WERI-Rb-1 (cell line): ENCODE measurements at regions not wholly inside any gene's neighbourhood (a gene's known extent, or its start where the extent isn't known, plus 50 kb on each side); places are given as distances from the start of the nearest gene placed in this dataset.

Experiments
- DNase-seq: peaks from one replicate; pipeline ENCODE4 v3.0.0-alpha.2; 2020
- H3K27ac ChIP-seq: fragments of 250-450 bp; sonication (Bioruptor Pico); 2 replicates; pipeline ENCODE4 v1.5.1; 2020; ENCODE audit warnings: mild to moderate bottlenecking, moderate library complexity
- H3K27me3 ChIP-seq: fragments of 250-450 bp; sonication (Bioruptor Pico); 2 replicates; pipeline ENCODE4 v1.5.1; 2021; ENCODE audit warnings: mild to moderate bottlenecking, low read depth, moderate library complexity; ENCODE audit not compliant: insufficient read depth, severe bottlenecking
- H3K36me3 ChIP-seq: fragments of 250-450 bp; sonication (Bioruptor Pico); 2 replicates; pipeline ENCODE4 v1.5.1; 2020; ENCODE audit warnings: mild to moderate bottlenecking, moderate library complexity
- H3K4me3 ChIP-seq: 2 replicates; pipeline ENCODE4 v1.5.1; 2011; ENCODE audit warnings: low read depth, mild to moderate bottlenecking, control low read depth, low read length
- H3K9me3 ChIP-seq: fragments of 250-450 bp; sonication (Bioruptor Pico); 2 replicates; pipeline ENCODE4 v1.5.1; 2021; ENCODE audit warnings: mild to moderate bottlenecking, moderate library complexity; ENCODE audit not compliant: severe bottlenecking
- CTCF ChIP-seq: IDR thresholded peaks from 2 replicates; pipeline ENCODE4 v1.5.1; 2011; ENCODE audit warnings: low read depth, mild to moderate bottlenecking, control low read depth, inconsistent platforms, low read length

- DNase-seq: no peak
- TF ChIP-seq CTCF: no peak
- H3K4me3 ChIP-seq: no peak overlapping the region
- H3K27ac ChIP-seq: no peak overlapping the region
- no peaks in the 10 kb centered on the region for H3K27me3 ChIP-seq
- no peaks in the 10 kb centered on the region for H3K9me3 ChIP-seq
- H3K36me3 ChIP-seq: no peaks in the 10 kb centered on the region
Measured at GRCh38 chr4:81666491-81666890, 194.8 kb upstream of the RASGEF1B start.

- H3K27ac ChIP-seq: no peak overlapping the region
- H3K27me3 ChIP-seq: no peaks in the 10 kb centered on the region
- TF ChIP-seq CTCF: no peak
- H3K36me3 ChIP-seq: no peaks in the 10 kb centered on the region
- no peaks in the 10 kb centered on the region for H3K9me3 ChIP-seq
- no peak for DNase-seq
- H3K4me3 ChIP-seq: no peak overlapping the region
Measured at GRCh38 chr4:81665649-81666048, 193.9 kb upstream of the RASGEF1B start.

- no peak for TF ChIP-seq CTCF
- Histone ChIP-seq H3K9me3 (no peaks in the 10 kb centered on the region), H3K27ac (no peak overlapping the region), H3K4me3 (no peak overlapping the region), H3K27me3 (no peaks in the 10 kb centered on the region), H3K36me3 (no peaks in the 10 kb centered on the region)
- DNase-seq: no peak
Measured at GRCh38 chr4:81665045-81665444, 193.3 kb upstream of the RASGEF1B start.

GRCh38 chr4:81664079-81664478, 192.4 kb upstream of the RASGEF1B start:
- H3K9me3 ChIP-seq: peaks cover 1% of the 10 kb centered on the region
- no peak for DNase-seq
- H3K27me3 ChIP-seq: no peaks in the 10 kb centered on the region
- no peak for TF ChIP-seq CTCF
- H3K27ac ChIP-seq: no peak overlapping the region
- no peaks in the 10 kb centered on the region for H3K36me3 ChIP-seq
- no peak overlapping the region for H3K4me3 ChIP-seq

GRCh38 chr4:81663368-81663767, 191.7 kb upstream of the RASGEF1B start:
- peaks cover 3% of the 10 kb centered on the region for H3K9me3 ChIP-seq
- no peak for TF ChIP-seq CTCF
- no peak overlapping the region for H3K4me3 ChIP-seq
- no peaks in the 10 kb centered on the region for H3K36me3 ChIP-seq
- H3K27ac ChIP-seq: no peak overlapping the region
- no peaks in the 10 kb centered on the region for H3K27me3 ChIP-seq
- DNase-seq: no peak

- no peak for DNase-seq
- TF ChIP-seq CTCF: no peak
- no peaks in the 10 kb centered on the region for H3K27me3 ChIP-seq
Measured at GRCh38 chr4:81659051-81659450, 187.3 kb upstream of the RASGEF1B start.

More at GRCh38 chr4:81659051-81659450, 187.3 kb upstream of the RASGEF1B start:
- H3K9me3 ChIP-seq: peaks cover 3% of the 10 kb centered on the region
- H3K27ac ChIP-seq: no peak overlapping the region
- H3K4me3 ChIP-seq: no peak overlapping the region
- H3K36me3 ChIP-seq: no peaks in the 10 kb centered on the region
